SK-N-SH treated with all-trans-retinoic acid at 6 μM for 48 hours (cell line): ENCODE measurements at regions not wholly inside any gene's neighbourhood (a gene's known extent, or its start where the extent isn't known, plus 50 kb on each side); places are given as distances from the start of the nearest gene placed in this dataset.
"Not testable (repeated sequence)": the region's sequence is repeated elsewhere in the genome, so short reads cannot be mapped to it uniquely, and the experiment has no call there.

ENCODE experiments used
- ARNTL ChIP-seq: fragments of 450-650 bp; formaldehyde crosslinking; IDR thresholded peaks from 2 replicates; pipeline ENCODE4 v1.5.0; 2020; ENCODE audit warnings: low read depth, mild to moderate bottlenecking, moderate library complexity, borderline replicate concordance
- BACH2 ChIP-seq: fragments of 250-450 bp; sonication (Bioruptor Pico); IDR thresholded peaks from 2 replicates; pipeline ENCODE4 v1.9.0; 2021; ENCODE audit warnings: mild to moderate bottlenecking, borderline replicate concordance
- ISL1 ChIP-seq: fragments of 250-450 bp; sonication (Bioruptor Pico); IDR thresholded peaks from 2 replicates; pipeline ENCODE4 v2.1.2; 2022; ENCODE audit warnings: mild to moderate bottlenecking, moderate library complexity
- POU6F1 ChIP-seq: fragments of 250-450 bp; sonication (Bioruptor Pico); IDR thresholded peaks from 2 replicates; pipeline ENCODE4 v1.8.0; 2021; ENCODE audit warnings: low read depth, mild to moderate bottlenecking, moderate library complexity, borderline replicate concordance
- SNAI2 ChIP-seq: fragments of 250-450 bp; sonication (Bioruptor Pico); IDR thresholded peaks from 2 replicates; pipeline ENCODE4 v1.5.0; 2020; ENCODE audit warnings: mild to moderate bottlenecking, moderate library complexity
- ZFP3 ChIP-seq: fragments of 250-450 bp; sonication (Bioruptor Pico); IDR thresholded peaks from 2 replicates; pipeline ENCODE4 v1.5.0; 2020; ENCODE audit warnings: mild to moderate bottlenecking, moderate library complexity
- ZFP30 ChIP-seq: fragments of 450-650 bp; formaldehyde crosslinking; IDR thresholded peaks from 2 replicates; pipeline ENCODE4 v1.5.0; 2022; ENCODE audit warnings: mild to moderate bottlenecking, moderate library complexity
- ZNF565 ChIP-seq: fragments of 450-650 bp; formaldehyde crosslinking; conservative IDR thresholded peaks from 2 replicates; pipeline ENCODE4 v1.5.0; 2020; ENCODE audit warnings: low read depth, mild to moderate bottlenecking, moderate library complexity
- ZNF70 ChIP-seq: fragments of 450-650 bp; formaldehyde crosslinking; IDR thresholded peaks from 2 replicates; pipeline ENCODE4 v1.5.0; 2020; ENCODE audit warnings: mild to moderate bottlenecking, moderate library complexity
- ZNF8 ChIP-seq: fragments of 450-650 bp; formaldehyde crosslinking; IDR thresholded peaks from 2 replicates; pipeline ENCODE4 v1.5.0; 2020; ENCODE audit warnings: mild to moderate bottlenecking, moderate library complexity
- TF ChIP-seq, protein P1 (sequence below): fragments of 250-450 bp; sonication (Bioruptor Pico); IDR thresholded peaks from 2 replicates; pipeline ENCODE4 v1.8.0; 2020; ENCODE audit warnings: mild to moderate bottlenecking, moderate library complexity, borderline replicate concordance

- not testable (repeated sequence) for TF ChIP-seq POU6F1 (CRISPR knock-in tag); SNAI2 (CRISPR knock-in tag); ARNTL; ZFP3 (CRISPR knock-in tag); BACH2 (CRISPR knock-in tag); ISL1 (CRISPR knock-in tag); ZNF8; ZNF565 (CRISPR knock-in tag); ZFP30 (CRISPR knock-in tag); ZNF70
- TF ChIP-seq, protein P1, sequence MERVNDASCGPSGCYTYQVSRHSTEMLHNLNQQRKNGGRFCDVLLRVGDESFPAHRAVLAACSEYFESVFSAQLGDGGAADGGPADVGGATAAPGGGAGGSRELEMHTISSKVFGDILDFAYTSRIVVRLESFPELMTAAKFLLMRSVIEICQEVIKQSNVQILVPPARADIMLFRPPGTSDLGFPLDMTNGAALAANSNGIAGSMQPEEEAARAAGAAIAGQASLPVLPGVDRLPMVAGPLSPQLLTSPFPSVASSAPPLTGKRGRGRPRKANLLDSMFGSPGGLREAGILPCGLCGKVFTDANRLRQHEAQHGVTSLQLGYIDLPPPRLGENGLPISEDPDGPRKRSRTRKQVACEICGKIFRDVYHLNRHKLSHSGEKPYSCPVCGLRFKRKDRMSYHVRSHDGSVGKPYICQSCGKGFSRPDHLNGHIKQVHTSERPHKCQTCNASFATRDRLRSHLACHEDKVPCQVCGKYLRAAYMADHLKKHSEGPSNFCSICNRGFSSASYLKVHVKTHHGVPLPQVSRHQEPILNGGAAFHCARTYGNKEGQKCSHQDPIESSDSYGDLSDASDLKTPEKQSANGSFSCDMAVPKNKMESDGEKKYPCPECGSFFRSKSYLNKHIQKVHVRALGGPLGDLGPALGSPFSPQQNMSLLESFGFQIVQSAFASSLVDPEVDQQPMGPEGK (CRISPR knock-in tag): not testable (repeated sequence)
These were observed 361.0 kb upstream of the HS6ST1 start for GRCh38 chr2:128679680-128680079.
